ENCODE measurements at regions not wholly inside any gene's neighbourhood (a gene's known extent, or its start where the extent isn't known, plus 50 kb on each side); places are given as distances from the start of the nearest gene placed in this dataset.

DNA sequence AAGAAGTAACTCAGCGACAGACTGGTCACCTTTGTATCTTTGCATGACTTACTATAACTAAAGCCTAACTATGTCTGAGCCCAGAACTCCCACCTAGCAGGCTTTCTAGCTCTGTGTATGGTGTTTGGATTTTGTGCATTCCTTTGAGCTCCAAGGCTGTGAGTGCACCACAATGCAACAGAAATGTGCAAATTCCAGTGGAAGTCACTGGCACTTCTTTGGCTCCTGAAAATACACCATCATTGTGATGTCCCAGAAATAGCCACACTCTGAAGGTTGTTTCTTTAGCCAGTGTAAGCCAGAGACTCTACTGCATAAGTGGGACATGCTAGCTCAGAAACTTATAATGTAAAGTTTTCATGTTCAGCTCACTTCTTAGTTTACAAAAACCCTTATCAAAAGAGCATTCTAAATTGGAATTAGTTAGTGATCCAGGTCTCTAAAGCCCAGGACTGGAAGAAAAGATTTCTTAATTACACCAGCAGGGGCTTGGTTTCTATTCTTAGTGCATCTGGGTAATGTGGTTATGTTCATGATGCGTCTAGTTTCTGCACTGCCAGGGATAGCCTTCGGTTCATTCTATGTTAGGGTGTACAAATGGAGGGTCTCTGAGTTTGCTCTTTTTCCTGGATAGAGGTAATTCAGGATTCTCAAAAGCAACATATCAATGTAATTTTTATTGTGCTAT lies 1239.5 kb upstream of the ZEB2 start:
- no peak for DNase-seq (ENCODE audit: low read depth)
- no peak overlapping the region for H3K4me3 ChIP-seq (ENCODE audit: control insufficient read depth, low read depth, low read length)
- TF ChIP-seq, protein P1, sequence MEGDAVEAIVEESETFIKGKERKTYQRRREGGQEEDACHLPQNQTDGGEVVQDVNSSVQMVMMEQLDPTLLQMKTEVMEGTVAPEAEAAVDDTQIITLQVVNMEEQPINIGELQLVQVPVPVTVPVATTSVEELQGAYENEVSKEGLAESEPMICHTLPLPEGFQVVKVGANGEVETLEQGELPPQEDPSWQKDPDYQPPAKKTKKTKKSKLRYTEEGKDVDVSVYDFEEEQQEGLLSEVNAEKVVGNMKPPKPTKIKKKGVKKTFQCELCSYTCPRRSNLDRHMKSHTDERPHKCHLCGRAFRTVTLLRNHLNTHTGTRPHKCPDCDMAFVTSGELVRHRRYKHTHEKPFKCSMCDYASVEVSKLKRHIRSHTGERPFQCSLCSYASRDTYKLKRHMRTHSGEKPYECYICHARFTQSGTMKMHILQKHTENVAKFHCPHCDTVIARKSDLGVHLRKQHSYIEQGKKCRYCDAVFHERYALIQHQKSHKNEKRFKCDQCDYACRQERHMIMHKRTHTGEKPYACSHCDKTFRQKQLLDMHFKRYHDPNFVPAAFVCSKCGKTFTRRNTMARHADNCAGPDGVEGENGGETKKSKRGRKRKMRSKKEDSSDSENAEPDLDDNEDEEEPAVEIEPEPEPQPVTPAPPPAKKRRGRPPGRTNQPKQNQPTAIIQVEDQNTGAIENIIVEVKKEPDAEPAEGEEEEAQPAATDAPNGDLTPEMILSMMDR (IDR thresholded peaks at IDR 0.05; ENCODE audit: control insufficient read depth, insufficient read depth, low read depth, low read length, missing control alignments), result no peak

DNA sequence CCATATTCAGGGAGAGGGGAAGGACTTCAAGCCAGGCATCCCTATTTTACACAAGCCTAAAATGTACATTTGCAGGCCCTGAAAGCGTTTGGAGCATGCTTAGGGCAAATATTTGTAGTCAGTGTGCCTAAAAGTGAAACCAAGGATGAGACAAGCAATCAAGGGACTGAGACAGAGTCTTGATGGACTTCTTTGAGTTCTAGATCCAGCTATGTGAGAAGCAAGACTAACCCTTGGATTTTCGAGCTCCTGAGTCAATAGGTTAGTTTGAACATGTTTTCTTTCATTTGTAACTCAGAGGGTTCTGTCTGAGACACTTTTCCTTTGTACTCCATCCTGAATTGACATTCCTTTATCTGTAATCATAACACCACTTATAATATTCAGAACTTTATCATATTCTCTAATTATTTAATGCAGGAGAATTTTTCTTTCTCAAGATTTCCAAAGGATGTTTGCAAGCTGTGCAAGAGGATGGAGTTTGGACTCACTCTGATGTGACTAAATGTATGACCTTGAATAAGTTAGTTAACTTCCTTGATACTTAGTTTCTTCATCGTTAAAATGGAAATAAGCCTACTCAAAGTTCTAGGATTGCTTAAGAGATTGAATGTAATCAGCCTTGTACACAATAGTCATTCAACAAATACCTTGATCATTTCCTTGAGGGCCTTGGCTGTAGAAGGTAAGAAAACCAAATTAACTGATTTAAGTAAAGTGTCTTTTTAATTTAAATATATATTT lies 1237.8 kb upstream of the ZEB2 start:
- TF ChIP-seq, protein P1 (IDR thresholded peaks at IDR 0.05; ENCODE audit: control insufficient read depth, insufficient read depth, low read depth, low read length, missing control alignments), result no peak
- H3K4me3 ChIP-seq (ENCODE audit: control insufficient read depth, low read depth, low read length), result no peak overlapping the region
- no peak for DNase-seq (ENCODE audit: low read depth)

DNA sequence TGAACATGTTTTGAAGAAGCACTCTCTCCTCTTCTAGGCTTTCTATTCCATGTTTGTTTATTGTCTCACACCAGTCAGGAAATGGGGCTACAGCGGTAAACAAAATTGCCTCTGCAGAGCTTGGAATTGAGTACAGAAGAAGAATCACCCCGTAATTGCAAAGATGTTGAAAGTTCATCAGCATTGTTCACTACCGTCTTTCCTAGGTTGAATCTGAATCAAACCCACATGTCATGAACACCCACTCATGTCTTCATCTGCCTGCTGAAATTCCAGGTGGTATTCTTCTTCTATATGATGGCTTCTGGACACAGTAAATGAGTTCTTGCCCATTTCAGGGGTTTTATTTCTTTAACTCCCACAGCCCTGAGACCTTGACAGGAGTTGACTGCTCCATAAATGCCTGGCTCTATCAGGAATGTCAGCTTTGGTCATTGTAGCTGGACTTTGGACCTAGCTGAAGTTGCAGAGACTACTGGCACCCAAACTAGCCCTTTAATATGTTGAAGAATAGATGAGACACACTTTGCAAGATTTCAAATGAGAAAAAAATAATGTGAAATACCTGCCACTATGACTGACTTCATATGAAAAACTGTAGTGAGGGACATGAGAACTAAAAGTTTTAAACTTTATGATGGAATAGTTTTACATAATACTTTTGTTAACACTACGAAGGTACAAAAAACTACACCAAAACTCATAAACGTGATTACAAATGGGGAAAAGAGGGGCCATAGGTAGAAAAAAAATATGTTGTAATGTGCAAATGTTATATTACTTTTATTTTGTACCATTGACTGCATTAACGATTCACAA lies 1235.3 kb upstream of the ZEB2 start:
- DNase-seq (ENCODE audit: low read depth), result no peak
- H3K4me3 ChIP-seq (ENCODE audit: control insufficient read depth, low read depth, low read length), result no peak overlapping the region
- TF ChIP-seq, protein P1 (IDR thresholded peaks at IDR 0.05; ENCODE audit: control insufficient read depth, insufficient read depth, low read depth, low read length, missing control alignments), result no peak

DNA sequence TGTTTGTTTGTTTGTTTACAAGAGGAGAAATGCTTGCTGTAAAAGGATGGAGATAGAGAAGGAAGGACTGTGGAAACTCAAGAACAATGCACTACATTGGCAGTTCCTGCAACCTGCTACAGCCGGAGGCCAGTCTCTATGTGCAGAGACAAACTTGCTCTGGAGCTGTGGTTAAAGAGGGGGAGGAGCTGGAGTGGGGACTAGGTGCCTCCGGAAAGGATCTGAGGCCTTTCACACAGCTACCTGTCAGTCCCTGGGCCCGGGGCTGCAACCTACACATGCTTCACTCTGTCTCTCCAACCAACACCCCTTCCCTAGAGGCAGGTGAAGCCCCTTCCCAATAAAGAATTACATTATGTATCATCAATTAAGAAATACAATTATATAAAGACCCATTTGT lies 1234.0 kb upstream of the ZEB2 start:
- no peak overlapping the region for H3K4me3 ChIP-seq (ENCODE audit: control insufficient read depth, low read depth, low read length)
- TF ChIP-seq, protein P1 (IDR thresholded peaks at IDR 0.05; ENCODE audit: control insufficient read depth, insufficient read depth, low read depth, low read length, missing control alignments), result no peak
- DNase-seq (ENCODE audit: low read depth), result no peak

DNA sequence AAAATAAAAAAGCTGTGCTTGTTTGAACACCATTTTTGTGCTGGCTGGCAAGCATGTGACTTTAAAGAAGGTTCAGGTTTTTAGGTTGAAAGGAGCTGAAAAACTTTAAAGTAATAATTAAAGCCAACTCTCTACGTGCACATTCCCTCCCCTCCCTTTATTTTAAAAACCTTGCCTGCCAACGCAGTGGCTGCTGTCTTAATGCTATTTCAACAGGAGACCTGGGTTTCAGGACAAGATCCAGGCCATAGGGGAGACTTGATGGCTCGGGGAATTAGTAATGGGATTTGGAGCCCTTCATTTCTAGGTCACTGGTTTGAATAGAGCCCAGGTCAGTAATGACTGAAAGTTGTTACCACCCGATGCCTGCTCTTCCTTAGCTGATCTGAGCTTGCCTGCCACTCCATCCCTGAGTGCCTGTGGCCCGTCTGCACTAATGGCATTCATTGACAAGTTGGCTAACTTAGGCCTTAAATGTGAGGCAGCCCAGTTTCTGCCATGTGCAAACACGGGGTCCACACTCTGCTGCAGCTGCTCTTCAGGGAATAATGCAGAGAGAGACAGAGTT lies 1233.2 kb upstream of the ZEB2 start:
- no peak overlapping the region for H3K4me3 ChIP-seq (ENCODE audit: control insufficient read depth, low read depth, low read length)
- DNase-seq (ENCODE audit: low read depth), result no peak
- TF ChIP-seq, protein P1 (IDR thresholded peaks at IDR 0.05; ENCODE audit: control insufficient read depth, insufficient read depth, low read depth, low read length, missing control alignments), result no peak

DNA sequence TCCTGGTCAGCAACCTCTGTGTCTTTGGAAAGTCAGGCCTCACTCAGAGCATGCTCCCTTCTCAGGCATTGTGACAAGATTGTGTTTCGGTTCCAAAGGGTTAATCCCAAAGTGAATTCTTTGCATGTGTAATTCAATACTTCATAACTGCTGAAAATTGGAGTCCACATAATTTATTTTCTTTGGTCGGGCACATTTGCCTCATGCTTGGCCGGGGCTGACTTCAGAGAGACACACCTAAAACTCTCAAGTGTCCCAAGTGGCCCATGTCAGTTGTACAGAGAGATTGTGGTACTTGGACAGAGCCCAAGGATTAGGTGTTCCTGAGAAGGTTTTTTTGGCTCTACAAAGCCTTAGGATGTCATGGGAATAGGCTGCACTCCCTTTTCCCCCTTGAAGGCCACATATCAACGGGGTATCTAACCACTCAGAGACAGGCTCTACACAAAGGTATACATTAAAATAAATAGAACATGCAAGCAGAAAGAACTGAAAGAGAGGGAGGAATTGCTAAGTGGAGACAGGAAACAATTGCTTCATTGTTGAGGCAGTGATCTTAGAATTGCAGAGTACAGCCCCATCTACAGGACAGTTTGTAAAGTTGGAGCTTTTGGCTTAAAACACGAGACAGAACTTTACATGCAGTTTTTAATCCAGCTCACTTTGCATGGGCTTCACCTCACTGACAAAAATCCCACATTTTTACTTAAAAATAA lies 1232.3 kb upstream of the ZEB2 start:
- TF ChIP-seq, protein P1 (IDR thresholded peaks at IDR 0.05; ENCODE audit: control insufficient read depth, insufficient read depth, low read depth, low read length, missing control alignments), result peak; percentile 74
- H3K4me3 ChIP-seq (ENCODE audit: control insufficient read depth, low read depth, low read length), result no peak overlapping the region
- DNase-seq (ENCODE audit: low read depth), result peak; percentile 61
